GM18907 (cell line): ENCODE measurements at regions not wholly inside any gene's neighbourhood (a gene's known extent, or its start where the extent isn't known, plus 50 kb on each side); places are given as distances from the start of the nearest gene placed in this dataset.

Source experiments
- ATAC-seq: cut with Tn5 transposase; IDR thresholded peaks from one replicate; pipeline ENCODE4 v1.9.1; 2021; ENCODE audit warnings: mild to moderate bottlenecking, moderate library complexity; ENCODE audit not compliant: unreplicated experiment

GRCh38 chr12:81962126-81962856 is 203.1 kb upstream of the PPFIA2 start:
- ATAC-seq, result peak; percentile 53

- no peak for ATAC-seq
Measured at GRCh38 chr12:81958406-81958805, 199.3 kb upstream of the PPFIA2 start.

GRCh38 chr12:81957631-81958030 is 198.5 kb upstream of the PPFIA2 start:
- no peak for ATAC-seq

- no peak for ATAC-seq
Measured at GRCh38 chr12:81956468-81956860, 197.3 kb upstream of the PPFIA2 start.

GRCh38 chr12:81953541-81953940 is 194.4 kb upstream of the PPFIA2 start:
- ATAC-seq, result no peak

- no peak for ATAC-seq
Measured at GRCh38 chr12:81950871-81951270, 191.7 kb upstream of the PPFIA2 start.

GRCh38 chr12:81949841-81950308 is 190.7 kb upstream of the PPFIA2 start:
- no peak for ATAC-seq

GRCh38 chr12:81949416-81949815 is 190.3 kb upstream of the PPFIA2 start:
- ATAC-seq, result no peak

GRCh38 chr12:81944886-81945285 is 185.7 kb upstream of the PPFIA2 start:
- ATAC-seq, result no peak

GRCh38 chr12:81942594-81942993 is 183.4 kb upstream of the PPFIA2 start:
- ATAC-seq, result peak; percentile 97

GRCh38 chr12:81930037-81930436 is 170.9 kb upstream of the PPFIA2 start:
- ATAC-seq, result no peak

- ATAC-seq, result no peak
Measured at GRCh38 chr12:81896771-81897170, 137.6 kb upstream of the PPFIA2 start.

- ATAC-seq, result no peak
Measured at GRCh38 chr12:81888961-81889360, 129.8 kb upstream of the PPFIA2 start.

- no peak for ATAC-seq
Measured at GRCh38 chr12:81888106-81888740, 129.1 kb upstream of the PPFIA2 start.

- no peak for ATAC-seq
Measured at GRCh38 chr12:81874586-81874985, 115.4 kb upstream of the PPFIA2 start.

- no peak for ATAC-seq
Measured at GRCh38 chr12:81874166-81874565, 115.0 kb upstream of the PPFIA2 start.

GRCh38 chr12:81872400-81872799 is 113.2 kb upstream of the PPFIA2 start:
- no peak for ATAC-seq

GRCh38 chr12:81866081-81866480 is 106.9 kb upstream of the PPFIA2 start:
- ATAC-seq, result no peak

GRCh38 chr12:81863406-81863805 is 104.3 kb upstream of the PPFIA2 start:
- no peak for ATAC-seq

- ATAC-seq, result no peak
Measured at GRCh38 chr12:81859521-81859920, 100.4 kb upstream of the PPFIA2 start.

GRCh38 chr12:81843599-81843998 is 84.4 kb upstream of the PPFIA2 start:
- ATAC-seq, result no peak

GRCh38 chr12:81835783-81836182 is 76.6 kb upstream of the PPFIA2 start:
- no peak for ATAC-seq
